Stomach smooth muscle (tissue), 2 donors: ENCODE measurements at regions not wholly inside any gene's neighbourhood (a gene's known extent, or its start where the extent isn't known, plus 50 kb on each side); places are given as distances from the start of the nearest gene placed in this dataset.

ENCODE experiments used
- H3K27ac ChIP-seq: one replicate; pipeline ENCODE4 v1.7.0; 2013; ENCODE audit warnings: mild to moderate bottlenecking, low read length, inconsistent platforms
- H3K27me3 ChIP-seq, 2 donors: one replicate each; pipeline ENCODE4 v1.7.0; 2013; ENCODE audit warnings: low read length in 2 of 2; ENCODE audit not compliant: insufficient read depth in 2 of 2, control insufficient read depth in 1 of 2
- H3K36me3 ChIP-seq, 2 donors: one replicate each; pipeline ENCODE4 v1.7.0; 2013; ENCODE audit warnings: low read length in 2 of 2; ENCODE audit not compliant: control insufficient read depth in 2 of 2, insufficient read depth in 2 of 2
- H3K4me1 ChIP-seq: one replicate; pipeline ENCODE4 v1.7.0; 2013; ENCODE audit warnings: low read length; ENCODE audit not compliant: control insufficient read depth, insufficient read depth
- H3K4me3 ChIP-seq, 2 donors: one replicate each; pipeline ENCODE4 v1.7.0; 2013; ENCODE audit warnings: low read length in 2 of 2
- H3K9ac ChIP-seq, 2 donors: one replicate each; pipeline ENCODE4 v1.7.0; 2013; ENCODE audit warnings: low read length in 2 of 2, mild to moderate bottlenecking in 1 of 2
- H3K9me3 ChIP-seq, 2 donors: one replicate each; pipeline ENCODE4 v1.7.0; 2013; ENCODE audit warnings: low read length in 2 of 2; ENCODE audit not compliant: control insufficient read depth in 2 of 2
- donor health status: healthy.
- donor health status: Pancreatic carcinoma.

GRCh38 chr14:51430079-51430478 lies 190.0 kb downstream of the TMX1 start:
- Histone ChIP-seq H3K4me3 (peak overlapping the region in 1 of 2 donors; percentile 22), H3K27ac (no peak overlapping the region), H3K9me3 (no peaks in the 10 kb centered on the region), H3K36me3 (no peaks in the 10 kb centered on the region), H3K27me3 (no peaks in the 10 kb centered on the region), H3K4me1 (peaks cover 6% of the 10 kb centered on the region), H3K9ac (no peak overlapping the region)

GRCh38 chr14:51430633-51431032 lies 190.6 kb downstream of the TMX1 start:
- no peak overlapping the region for H3K4me3 ChIP-seq
- no peaks in the 10 kb centered on the region for H3K9me3 ChIP-seq
- H3K36me3 ChIP-seq: no peaks in the 10 kb centered on the region
- no peak overlapping the region for H3K9ac ChIP-seq
- no peaks in the 10 kb centered on the region for H3K27me3 ChIP-seq
- peaks cover 3% of the 10 kb centered on the region for H3K4me1 ChIP-seq
- H3K27ac ChIP-seq: no peak overlapping the region

DNA sequence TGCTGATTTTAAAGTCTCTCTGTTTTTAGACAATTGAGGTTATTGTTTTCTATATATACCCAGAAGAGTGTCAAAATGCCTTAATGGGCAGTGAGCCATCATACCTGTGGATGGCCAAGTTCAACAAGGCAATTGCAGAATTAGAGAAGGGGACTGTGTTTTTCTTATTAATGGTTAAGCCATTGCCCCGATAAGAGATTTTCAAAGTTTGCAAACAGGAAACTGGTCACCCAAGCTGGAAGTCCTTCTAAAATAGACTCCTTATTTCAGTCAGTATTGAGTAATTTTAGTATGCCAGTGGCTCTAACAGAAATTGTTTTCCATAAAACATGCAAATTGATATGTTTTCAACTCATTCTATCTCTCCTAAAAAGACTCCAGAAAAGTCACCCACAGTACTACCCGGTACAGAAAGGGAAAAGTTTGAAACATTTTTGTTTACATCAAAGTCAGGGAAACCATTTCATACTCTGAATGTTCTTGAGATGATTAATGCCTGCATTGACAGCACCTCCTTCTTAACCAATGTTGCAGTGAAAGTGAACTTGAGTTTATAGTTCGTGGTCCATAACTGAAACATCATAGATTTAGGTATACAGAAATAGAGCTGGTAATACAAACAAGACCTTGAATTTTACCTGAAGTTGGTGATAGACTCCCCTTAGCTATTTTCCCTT lies 191.1 kb downstream of the TMX1 start:
- Histone ChIP-seq H3K9me3 (no peaks in the 10 kb centered on the region), H3K9ac (no peak overlapping the region), H3K36me3 (no peaks in the 10 kb centered on the region), H3K27me3 (no peaks in the 10 kb centered on the region), H3K4me3 (no peak overlapping the region), H3K27ac (no peak overlapping the region), H3K4me1 (peaks cover 3% of the 10 kb centered on the region)

DNA sequence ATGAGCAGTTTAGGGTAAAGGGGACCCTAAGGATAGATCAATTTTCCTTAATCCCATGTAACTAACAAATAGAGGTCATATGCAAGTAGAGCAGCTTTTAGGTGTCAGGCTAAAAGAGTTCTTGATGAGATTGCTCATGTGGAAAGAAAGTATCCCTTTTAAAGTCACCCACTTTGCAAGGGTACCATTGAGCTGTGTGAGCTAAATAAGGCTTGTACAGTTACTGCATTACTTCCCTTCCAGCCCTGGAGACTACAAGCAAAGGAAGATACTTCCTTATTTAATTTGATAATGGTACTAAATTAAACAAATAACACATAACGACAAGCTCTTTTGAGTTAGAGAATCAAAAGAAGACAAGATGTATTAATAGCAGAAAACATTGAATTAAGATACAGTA lies 191.7 kb downstream of the TMX1 start:
- no peak overlapping the region for H3K27ac ChIP-seq
- peaks cover 3% of the 10 kb centered on the region for H3K4me1 ChIP-seq
- H3K36me3 ChIP-seq: no peaks in the 10 kb centered on the region
- no peaks in the 10 kb centered on the region for H3K27me3 ChIP-seq
- H3K4me3 ChIP-seq: no peak overlapping the region
- no peaks in the 10 kb centered on the region for H3K9me3 ChIP-seq
- H3K9ac ChIP-seq: no peak overlapping the region

DNA sequence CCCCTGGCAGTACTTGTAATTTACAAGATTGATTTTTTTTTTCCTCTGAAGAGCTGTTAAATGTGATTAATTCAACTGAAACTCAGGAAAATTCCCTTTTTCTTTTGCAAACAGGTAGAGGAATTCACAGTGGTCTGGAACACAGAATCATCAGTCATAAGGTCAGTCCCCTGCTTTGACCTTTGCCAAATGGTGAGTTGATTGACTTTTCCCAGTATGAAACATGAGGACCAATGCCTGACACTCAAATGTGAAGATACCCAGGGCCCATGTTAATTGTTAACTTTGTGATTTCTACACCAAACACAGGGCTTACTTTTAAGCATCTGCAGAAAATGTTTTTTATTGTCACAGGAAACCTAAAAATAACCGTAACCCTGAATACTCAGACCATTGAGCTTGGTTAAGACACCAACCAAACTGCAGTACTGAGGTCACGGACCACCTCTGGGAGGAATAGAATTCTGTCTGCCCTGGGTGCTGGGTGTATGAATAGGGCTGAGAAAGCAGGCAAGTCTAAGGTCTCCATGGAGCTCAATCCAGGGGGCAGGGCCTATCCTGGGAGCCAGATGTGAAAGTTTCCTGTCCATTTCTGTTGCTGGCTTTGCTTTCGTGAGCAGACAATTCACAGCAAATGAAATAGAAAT lies 192.4 kb downstream of the TMX1 start:
- Histone ChIP-seq H3K27me3 (no peaks in the 10 kb centered on the region), H3K27ac (no peak overlapping the region), H3K4me1 (peaks cover 3% of the 10 kb centered on the region), H3K4me3 (no peak overlapping the region), H3K36me3 (no peaks in the 10 kb centered on the region), H3K9ac (no peak overlapping the region), H3K9me3 (no peaks in the 10 kb centered on the region)

GRCh38 chr14:51436630-51437029 lies 196.6 kb downstream of the TMX1 start:
- no peaks in the 10 kb centered on the region for H3K9me3 ChIP-seq
- no peaks in the 10 kb centered on the region for H3K27me3 ChIP-seq
- no peaks in the 10 kb centered on the region for H3K36me3 ChIP-seq
- H3K9ac ChIP-seq: no peak overlapping the region
- no peaks in the 10 kb centered on the region for H3K4me1 ChIP-seq
- no peak overlapping the region for H3K4me3 ChIP-seq
- H3K27ac ChIP-seq: no peak overlapping the region

GRCh38 chr14:51439896-51440295 lies 199.8 kb downstream of the TMX1 start:
- Histone ChIP-seq H3K4me1 (peaks cover 9% of the 10 kb centered on the region), H3K27me3 (no peaks in the 10 kb centered on the region), H3K9me3 (no peaks in the 10 kb centered on the region), H3K4me3 (no peak overlapping the region), H3K9ac (no peak overlapping the region), H3K36me3 (no peaks in the 10 kb centered on the region), H3K27ac (no peak overlapping the region)

DNA sequence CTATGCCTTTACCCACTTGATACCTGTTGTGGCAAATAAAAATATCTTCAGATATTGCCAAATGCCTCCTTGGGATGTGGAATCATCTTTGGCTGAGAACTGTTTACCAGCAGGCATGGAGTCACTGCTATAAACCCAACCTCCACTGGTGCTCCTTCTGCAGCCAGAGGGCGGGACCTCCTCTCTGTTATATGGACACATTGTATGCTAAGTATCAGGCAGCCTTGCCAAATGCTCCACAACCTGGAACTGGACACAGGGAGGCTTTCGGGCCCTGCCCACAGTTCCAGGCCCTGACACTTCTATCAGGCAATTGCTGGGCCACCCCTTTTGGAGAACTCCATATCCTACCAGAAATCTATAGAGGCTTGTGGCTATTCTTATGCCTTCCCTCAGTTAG lies 201.0 kb downstream of the TMX1 start:
- Histone ChIP-seq H3K4me1 (peaks cover 9% of the 10 kb centered on the region), H3K27ac (no peak overlapping the region), H3K4me3 (no peak overlapping the region), H3K27me3 (no peaks in the 10 kb centered on the region), H3K36me3 (no peaks in the 10 kb centered on the region), H3K9me3 (no peaks in the 10 kb centered on the region), H3K9ac (no peak overlapping the region)

GRCh38 chr14:51442513-51443175 lies 202.6 kb downstream of the TMX1 start:
- Histone ChIP-seq H3K9me3 (no peaks in the 10 kb centered on the region), H3K9ac (no peak overlapping the region), H3K4me3 (peak overlapping the region in 1 of 2 donors; percentile 15), H3K27ac (no peak overlapping the region), H3K4me1 (peaks cover 9% of the 10 kb centered on the region), H3K27me3 (no peaks in the 10 kb centered on the region), H3K36me3 (no peaks in the 10 kb centered on the region)

DNA sequence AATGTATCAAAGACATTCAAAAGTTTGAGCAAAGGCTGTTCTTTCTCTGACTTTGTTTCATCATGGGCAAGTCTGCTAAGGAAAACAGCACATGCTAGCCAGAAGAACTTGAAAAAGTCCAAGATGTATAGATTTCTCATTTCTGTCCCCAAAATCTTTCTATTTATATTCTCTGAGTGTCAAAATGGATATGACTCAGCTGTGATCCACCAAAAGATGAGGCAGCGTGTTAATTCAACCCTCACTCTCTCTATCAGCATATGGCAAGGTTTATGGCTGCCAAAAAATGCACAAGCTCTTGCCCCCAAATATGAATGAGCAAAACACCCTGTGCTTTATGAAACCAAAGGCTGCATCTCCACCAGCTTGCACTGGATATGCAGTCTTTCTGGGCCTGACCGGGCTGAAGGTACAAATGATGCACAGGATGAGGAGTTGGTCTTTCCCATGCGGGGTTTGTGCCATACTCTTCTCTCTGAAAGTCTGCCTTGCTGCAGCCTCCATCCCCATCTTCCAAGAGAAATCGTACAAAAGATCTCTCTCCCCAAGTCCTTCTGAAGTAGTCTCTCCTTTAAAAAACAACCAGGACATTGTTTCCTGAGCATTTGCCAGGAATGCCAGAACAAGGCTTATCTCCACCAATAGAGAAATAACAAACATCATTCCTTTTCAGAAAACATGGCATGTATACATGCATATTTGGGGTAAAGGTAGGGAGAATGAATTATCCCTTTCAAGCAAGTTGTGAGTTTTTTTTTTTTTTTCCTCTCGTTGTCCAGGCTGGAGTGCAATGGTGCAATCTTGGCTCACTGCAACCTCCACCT lies 203.4 kb downstream of the TMX1 start:
- Histone ChIP-seq H3K9me3 (no peaks in the 10 kb centered on the region), H3K4me3 (no peak overlapping the region), H3K27ac (no peak overlapping the region), H3K4me1 (peaks cover 9% of the 10 kb centered on the region), H3K9ac (no peak overlapping the region), H3K27me3 (no peaks in the 10 kb centered on the region), H3K36me3 (no peaks in the 10 kb centered on the region)
